ENCODE measurements at regions not wholly inside any gene's neighbourhood (a gene's known extent, or its start where the extent isn't known, plus 50 kb on each side); places are given as distances from the start of the nearest gene placed in this dataset.

- TF ChIP-seq HNF1A (IDR thresholded peaks at IDR 0.05; ENCODE audit: low read depth), result no peak
- TF ChIP-seq HNF1A (CRISPR knock-in tag; IDR thresholded peaks at IDR 0.05; ENCODE audit: borderline replicate concordance), result no peak
- TF ChIP-seq EED (CRISPR knock-in tag; IDR thresholded peaks at IDR 0.05), result no peak
- TF ChIP-seq XRCC5 (optimal IDR thresholded peaks at IDR 0.05; ENCODE audit: low read length), result no peak
- TF ChIP-seq NR2F6 (IDR thresholded peaks at IDR 0.05), result no peak
- TF ChIP-seq NR2F6 (CRISPR knock-in tag; IDR thresholded peaks at IDR 0.05), result no peak
- TF ChIP-seq MATR3 (CRISPR knock-in tag; IDR thresholded peaks at IDR 0.05), result no peak
- no peak for TF ChIP-seq GTF2F1 (IDR thresholded peaks at IDR 0.05; ENCODE audit: low read length)
- TF ChIP-seq TOPORS (CRISPR knock-in tag; IDR thresholded peaks at IDR 0.05), result no peak
- TF ChIP-seq SMC3 (IDR thresholded peaks at IDR 0.05; ENCODE audit: low read length), result no peak
- no peak for TF ChIP-seq HMG20B (CRISPR knock-in tag; conservative IDR thresholded peaks at IDR 0.05)
Measured at GRCh38 chr6:132043148-132043547, 92.0 kb upstream of the CCN2 start (continued).

GRCh38 chr6:132041706-132042105 lies 90.5 kb upstream of the CCN2 start:
- BruUV-seq (replicated peaks), result no TSS peak
- intact Hi-C loops (cut with micrococcal nuclease; ENCODE audit: unreplicated experiment), result no loop called here
- DNase-seq (ENCODE audit: low spot score), result no peak
- Histone ChIP-seq H3K9ac (ENCODE audit: insufficient read depth, low read depth, low read length) (no peak overlapping the region), H4K20me1 (ENCODE audit: insufficient read depth, low read length) (no peaks in the 10 kb centered on the region), H3K4me3 (replicated peaks in 1 of 3; ENCODE audit: insufficient read depth in 1 of 3, low read depth in 2 of 3, low read length in 3 of 3) (no peak overlapping the region), H3K36me3 (replicated peaks in 1 of 2; ENCODE audit: control insufficient read depth in 1 of 2, insufficient read depth in 2 of 2, low read length in 2 of 2) (no peaks in the 10 kb centered on the region), H3K79me2 (ENCODE audit: insufficient read depth, low read length) (no peaks in the 10 kb centered on the region), H2AFZ (ENCODE audit: low read length) (no peak overlapping the region), H3K9me3 (ENCODE audit: low read length) (no peaks in the 10 kb centered on the region), H3K4me1 (ENCODE audit: insufficient read depth, low read length) (no peaks in the 10 kb centered on the region), H3K4me2 (ENCODE audit: low read depth, low read length) (no peak overlapping the region), H3K27me3 (ENCODE audit: control insufficient read depth in 1 of 2, insufficient read depth in 2 of 2, low read length in 2 of 2) (no peaks in the 10 kb centered on the region; a peak in 1 of 5 replicates), H3K27ac (ENCODE audit: extremely low read length, insufficient read depth, low read length) (no peak overlapping the region)
- POLR2A ChIA-PET, result no interaction called here
- 39% methylated on average over 3 of the region's 3 CpGs for WGBS (ENCODE audit: low lambda C conversion rate)
- CTCF ChIA-PET (ENCODE audit: low intra/inter-chr PET ratio, low total read pairs), result no interaction called here
- no peak for FAIRE-seq
- TF ChIP-seq FOXJ3 (CRISPR knock-in tag; IDR thresholded peaks at IDR 0.05; ENCODE audit: borderline replicate concordance), result no peak
- TF ChIP-seq CREB1 (IDR thresholded peaks at IDR 0.05), result peak; percentile 62
- TF ChIP-seq CREB1 (CRISPR knock-in tag; IDR thresholded peaks at IDR 0.05), result no peak
- TF ChIP-seq ZNF879 (CRISPR knock-in tag; IDR thresholded peaks at IDR 0.05), result no peak
- in situ Hi-C loops (cut with HindIII; ENCODE audit: extremely low pct_ligation_motif_present, low pct_unique_long_range_greater_than_20kb), result no loop called here
- ATAC-seq, result no peak

Measured in HepG2 (cell line).